Stimulated activated CD4-positive, alpha-beta T cell treated with anti-CD3 and anti-CD28 coated beads, Interleukin-4, amount 100 ng/mL, for 4 hours (primary cell): ENCODE measurements at regions not wholly inside any gene's neighbourhood (a gene's known extent, or its start where the extent isn't known, plus 50 kb on each side); places are given as distances from the start of the nearest gene placed in this dataset.
"Not testable (repeated sequence)": the region's sequence is repeated elsewhere in the genome, so short reads cannot be mapped to it uniquely, and the experiment has no call there.

Experiments used
- DNase-seq, 2 experiments: peaks; one replicate each; pipeline ENCODE4 v3.0.0-alpha.2; 2020

- peak; percentile 30 to 48 for DNase-seq
Observed at GRCh38 chr13:24618011-24618955, 61.9 kb upstream of the ATP12A start.

GRCh38 chr13:24619282-24619681 is 60.9 kb upstream of the ATP12A start:
- DNase-seq = no peak

- not testable (repeated sequence) for DNase-seq
Observed at GRCh38 chr13:24622481-24623148, 57.6 kb upstream of the ATP12A start.

- no peak for DNase-seq
Observed at GRCh38 chr13:24623149-24623665, 57.0 kb upstream of the ATP12A start.

- DNase-seq = no peak
Observed at GRCh38 chr13:24624363-24624762, 55.8 kb upstream of the ATP12A start.

- no peak for DNase-seq
Observed at GRCh38 chr13:24624801-24625231, 55.4 kb upstream of the ATP12A start.

- no peak for DNase-seq
Observed at GRCh38 chr13:24625331-24625731, 54.9 kb upstream of the ATP12A start.

GRCh38 chr13:24625870-24626849 is 54.0 kb upstream of the ATP12A start:
- no peak for DNase-seq

GRCh38 chr13:24627090-24627714 is 53.0 kb upstream of the ATP12A start:
- DNase-seq = no peak

GRCh38 chr13:24627946-24628345 is 52.3 kb upstream of the ATP12A start:
- DNase-seq = no peak

- no peak for DNase-seq
Observed at GRCh38 chr13:24629320-24629719, 50.9 kb upstream of the ATP12A start.

GRCh38 chr13:24630121-24630520 is 50.1 kb upstream of the ATP12A start:
- no peak for DNase-seq
